MM.1S (cell line): ENCODE measurements at regions not wholly inside any gene's neighbourhood (a gene's known extent, or its start where the extent isn't known, plus 50 kb on each side); places are given as distances from the start of the nearest gene placed in this dataset.

Experiments
- DNase-seq: peaks from one replicate; pipeline ENCODE4 v3.0.0-alpha.2; 2015
- H2AFZ ChIP-seq: fragments of 300-600 bp; sonication (generic); 2 replicates; pipeline ENCODE4 v1.6.0; 2016; ENCODE audit warnings: antibody characterized with exemption, low read length
- H3F3A ChIP-seq: fragments of 300-600 bp; sonication (generic); 2 replicates; pipeline ENCODE4 v1.6.1; 2016; ENCODE audit warnings: mild to moderate bottlenecking, antibody characterized with exemption, low read length, moderate library complexity, mixed read lengths; ENCODE audit not compliant: insufficient read depth
- H3K27ac ChIP-seq: fragments of 300-600 bp; sonication (generic); 2 replicates; pipeline ENCODE4 v1.5.1; 2016; ENCODE audit warnings: mild to moderate bottlenecking, low read length
- H3K27me3 ChIP-seq: fragments of 300-600 bp; sonication (generic); replicated peaks from 2 replicates; pipeline ENCODE4 v1.6.0; 2016; ENCODE audit warnings: low read length; ENCODE audit not compliant: insufficient read depth
- H3K36me3 ChIP-seq: fragments of 300-600 bp; sonication (generic); replicated peaks from 2 replicates; pipeline ENCODE4 v1.6.1; 2016; ENCODE audit warnings: mild to moderate bottlenecking, low read length, mixed read lengths; ENCODE audit not compliant: insufficient read depth
- H3K4me1 ChIP-seq: fragments of 300-600 bp; sonication (generic); 2 replicates; pipeline ENCODE4 v1.6.1; 2016; ENCODE audit warnings: low read length, mixed read lengths
- H3K4me2 ChIP-seq: fragments of 300-600 bp; sonication (generic); 2 replicates; pipeline ENCODE4 v1.6.0; 2016; ENCODE audit warnings: low read depth, low read length
- H3K4me3 ChIP-seq: fragments of 300-600 bp; sonication (generic); 2 replicates; pipeline ENCODE4 v1.5.1; 2016; ENCODE audit warnings: low read length, mixed read lengths
- H3K79me2 ChIP-seq: fragments of 300-600 bp; sonication (generic); 2 replicates; pipeline ENCODE4 v1.6.1; 2016; ENCODE audit warnings: mixed run types, low read length, mixed read lengths
- H3K9ac ChIP-seq: fragments of 300-600 bp; sonication (generic); 2 replicates; pipeline ENCODE4 v1.6.1; 2016; ENCODE audit warnings: low read length, mixed read lengths
- H3K9me2 ChIP-seq: fragments of 300-600 bp; sonication (generic); replicated peaks from 2 replicates; pipeline ENCODE4 v1.6.1; 2016; ENCODE audit warnings: mild to moderate bottlenecking, low read length, mixed read lengths; ENCODE audit not compliant: insufficient read depth
- H3K9me3 ChIP-seq: fragments of 300-600 bp; sonication (generic); replicated peaks from 2 replicates; pipeline ENCODE4 v1.6.1; 2016; ENCODE audit warnings: mild to moderate bottlenecking, low read length, mixed read lengths; ENCODE audit not compliant: insufficient read depth
- H4K20me1 ChIP-seq: fragments of 300-600 bp; sonication (generic); 2 replicates; pipeline ENCODE4 v1.6.1; 2016; ENCODE audit warnings: mild to moderate bottlenecking, low read length, moderate library complexity, mixed read lengths; ENCODE audit not compliant: insufficient read depth
- CTCF ChIP-seq: fragments of 300-600 bp; sonication (generic); IDR thresholded peaks from 2 replicates; pipeline ENCODE4 v1.5.1; 2016; ENCODE audit warnings: antibody characterized with exemption, low read length, mixed read lengths
- EZH2 ChIP-seq: fragments of 300-600 bp; sonication (generic); optimal IDR thresholded peaks from 2 replicates; pipeline ENCODE3; 2017; ENCODE audit warnings: low read depth, mild to moderate bottlenecking, antibody characterized with exemption, low read length, mixed read lengths
- EZH2phosphoT487 ChIP-seq: fragments of 300-600 bp; sonication (generic); IDR thresholded peaks from 2 replicates; pipeline ENCODE4 v1.6.1; 2018; ENCODE audit warnings: antibody characterized with exemption, low read length

GRCh38 chr14:38786921-38787320 lies 316.1 kb downstream of the SEC23A start:
- Histone ChIP-seq H4K20me1 (no peaks in the 10 kb centered on the region), H2AFZ (no peak overlapping the region), H3K27me3 (no peaks in the 10 kb centered on the region), H3K36me3 (no peaks in the 10 kb centered on the region), H3K27ac (no peak overlapping the region), H3K9me3 (no peaks in the 10 kb centered on the region), H3K9me2 (no peaks in the 10 kb centered on the region), H3K9ac (no peak overlapping the region), H3K4me2 (no peak overlapping the region), H3K79me2 (no peaks in the 10 kb centered on the region), H3K4me3 (no peak overlapping the region), H3K4me1 (no peaks in the 10 kb centered on the region), H3F3A (no peaks in the 10 kb centered on the region)
- no peak for DNase-seq
- no peak for TF ChIP-seq EZH2phosphoT487
- TF ChIP-seq EZH2: no peak
- no peak for TF ChIP-seq CTCF

- Histone ChIP-seq H3K27me3 (no peaks in the 10 kb centered on the region), H3K9me3 (no peaks in the 10 kb centered on the region), H3K79me2 (no peaks in the 10 kb centered on the region), H3K9me2 (no peaks in the 10 kb centered on the region), H2AFZ (no peak overlapping the region), H3K36me3 (no peaks in the 10 kb centered on the region), H3K9ac (no peak overlapping the region), H3K4me2 (no peak overlapping the region), H3K4me1 (no peaks in the 10 kb centered on the region), H3K4me3 (no peak overlapping the region), H3F3A (no peaks in the 10 kb centered on the region), H4K20me1 (no peaks in the 10 kb centered on the region), H3K27ac (no peak overlapping the region)
- no peak for TF ChIP-seq CTCF
- no peak for TF ChIP-seq EZH2phosphoT487
- no peak for TF ChIP-seq EZH2
- no peak for DNase-seq
Measured at GRCh38 chr14:38777401-38777800, 325.6 kb downstream of the SEC23A start.

GRCh38 chr14:38775986-38776385 lies 327.0 kb downstream of the SEC23A start:
- Histone ChIP-seq H4K20me1 (no peaks in the 10 kb centered on the region), H3K9me3 (no peaks in the 10 kb centered on the region), H3K36me3 (no peaks in the 10 kb centered on the region), H3K4me1 (no peaks in the 10 kb centered on the region), H3K9me2 (no peaks in the 10 kb centered on the region), H3K4me2 (no peak overlapping the region), H3K9ac (no peak overlapping the region), H3K4me3 (no peak overlapping the region), H3F3A (no peaks in the 10 kb centered on the region), H3K27ac (no peak overlapping the region), H3K79me2 (no peaks in the 10 kb centered on the region), H3K27me3 (no peaks in the 10 kb centered on the region), H2AFZ (no peak overlapping the region)
- no peak for DNase-seq
- TF ChIP-seq CTCF: no peak
- TF ChIP-seq EZH2phosphoT487: no peak
- TF ChIP-seq EZH2: no peak

GRCh38 chr14:38774162-38774561 lies 328.9 kb downstream of the SEC23A start:
- no peak overlapping the region for H3K27ac ChIP-seq
- no peak overlapping the region for H3K9ac ChIP-seq
- DNase-seq: peak; percentile 9
- H3K4me3 ChIP-seq: no peak overlapping the region
- no peaks in the 10 kb centered on the region for H3K79me2 ChIP-seq
- H3K27me3 ChIP-seq: no peaks in the 10 kb centered on the region
- no peaks in the 10 kb centered on the region for H3K36me3 ChIP-seq
- no peak overlapping the region for H3K4me2 ChIP-seq
- H2AFZ ChIP-seq: no peak overlapping the region
- no peaks in the 10 kb centered on the region for H3K4me1 ChIP-seq
- no peaks in the 10 kb centered on the region for H3F3A ChIP-seq
- TF ChIP-seq EZH2 (no peak), CTCF (no peak), EZH2phosphoT487 (no peak)
- no peaks in the 10 kb centered on the region for H4K20me1 ChIP-seq
- H3K9me2 ChIP-seq: no peaks in the 10 kb centered on the region
- H3K9me3 ChIP-seq: no peaks in the 10 kb centered on the region
